Fibroblast of lung (primary cell): ENCODE measurements at regions not wholly inside any gene's neighbourhood (a gene's known extent, or its start where the extent isn't known, plus 50 kb on each side); places are given as distances from the start of the nearest gene placed in this dataset.

ENCODE experiments used
- EZH2 ChIP-seq: IDR thresholded peaks from 2 replicates; pipeline ENCODE4 v1.5.1; 2012; ENCODE audit warnings: low read length, control low read depth, mild to moderate bottlenecking; ENCODE audit errors: missing control alignments
- TF ChIP-seq, protein P1 (sequence below), 2 donors: IDR thresholded peaks in 1 of 2; conservative IDR thresholded peaks in 1 of 2; 1 replicate in 1 of 2; 2 replicates in 1 of 2; pipeline ENCODE4 v1.5.1; 2011 to 2012; ENCODE audit warnings: low read length in 2 of 2, control low read depth in 1 of 2, inconsistent platforms in 1 of 2, low read depth in 1 of 2, mild to moderate bottlenecking in 1 of 2

DNA sequence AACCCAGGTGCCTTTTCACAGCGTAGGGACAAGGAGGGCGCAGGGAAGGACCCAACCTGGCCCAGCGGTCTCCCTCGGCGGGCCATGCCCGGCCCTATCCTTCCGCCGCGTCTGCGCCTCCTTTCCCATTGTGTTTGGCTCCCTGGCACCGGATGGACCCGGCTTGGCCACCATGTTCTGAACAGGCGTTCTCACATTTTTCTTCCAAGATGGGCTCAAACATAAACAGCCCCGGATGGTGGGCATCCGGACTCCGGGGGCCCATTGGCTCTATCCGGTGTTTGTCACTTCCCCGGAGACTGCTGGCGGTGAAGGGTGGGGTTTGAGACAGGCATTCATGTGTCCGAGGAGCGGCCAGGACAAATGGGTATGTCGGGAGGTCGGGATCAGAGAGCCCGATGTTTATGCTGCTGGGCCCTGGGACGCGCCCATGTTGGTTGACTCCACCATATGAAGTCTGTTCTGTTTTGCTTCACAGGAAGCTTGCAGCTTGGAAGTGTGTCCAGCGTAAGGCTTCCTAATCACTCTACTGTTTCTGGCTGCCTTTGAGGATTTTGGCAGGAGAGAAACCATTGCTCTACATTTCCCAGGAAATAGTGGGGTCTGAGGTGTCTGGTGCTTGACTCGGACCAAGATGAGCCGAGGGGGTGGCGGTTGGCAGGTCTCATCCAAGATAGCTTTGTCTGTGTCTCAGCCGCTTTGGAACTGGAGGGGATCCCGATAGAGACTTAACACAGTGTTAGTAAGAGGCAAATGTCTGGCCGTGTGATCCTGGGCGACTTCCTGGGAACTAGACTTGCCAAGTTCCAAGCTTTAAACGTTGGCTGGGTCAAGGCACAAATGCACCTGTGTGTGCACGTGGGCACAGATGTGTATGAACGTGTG lies 188.3 kb downstream of the IRF8 start:
- TF ChIP-seq, protein P1, sequence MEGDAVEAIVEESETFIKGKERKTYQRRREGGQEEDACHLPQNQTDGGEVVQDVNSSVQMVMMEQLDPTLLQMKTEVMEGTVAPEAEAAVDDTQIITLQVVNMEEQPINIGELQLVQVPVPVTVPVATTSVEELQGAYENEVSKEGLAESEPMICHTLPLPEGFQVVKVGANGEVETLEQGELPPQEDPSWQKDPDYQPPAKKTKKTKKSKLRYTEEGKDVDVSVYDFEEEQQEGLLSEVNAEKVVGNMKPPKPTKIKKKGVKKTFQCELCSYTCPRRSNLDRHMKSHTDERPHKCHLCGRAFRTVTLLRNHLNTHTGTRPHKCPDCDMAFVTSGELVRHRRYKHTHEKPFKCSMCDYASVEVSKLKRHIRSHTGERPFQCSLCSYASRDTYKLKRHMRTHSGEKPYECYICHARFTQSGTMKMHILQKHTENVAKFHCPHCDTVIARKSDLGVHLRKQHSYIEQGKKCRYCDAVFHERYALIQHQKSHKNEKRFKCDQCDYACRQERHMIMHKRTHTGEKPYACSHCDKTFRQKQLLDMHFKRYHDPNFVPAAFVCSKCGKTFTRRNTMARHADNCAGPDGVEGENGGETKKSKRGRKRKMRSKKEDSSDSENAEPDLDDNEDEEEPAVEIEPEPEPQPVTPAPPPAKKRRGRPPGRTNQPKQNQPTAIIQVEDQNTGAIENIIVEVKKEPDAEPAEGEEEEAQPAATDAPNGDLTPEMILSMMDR (conservative IDR thresholded peaks at IDR 0.05 in 1 of 2, IDR thresholded peaks at IDR 0.05 in 1 of 2; ENCODE audit: low read depth in 1 of 2, low read length in 2 of 2) = no peak
- TF ChIP-seq EZH2 = no peak
